HepG2 (cell line): ENCODE measurements at regions not wholly inside any gene's neighbourhood (a gene's known extent, or its start where the extent isn't known, plus 50 kb on each side); places are given as distances from the start of the nearest gene placed in this dataset.

Experiments used
- ARID2 ChIP-seq: sonication (generic); formaldehyde crosslinking; IDR thresholded peaks from 2 replicates; pipeline ENCODE4 v1.8.1; 2022; ENCODE audit warnings: mild to moderate bottlenecking, missing genetic modification reagents, borderline replicate concordance
- BHLHE40 ChIP-seq: IDR thresholded peaks from 2 replicates; pipeline ENCODE4 v1.6.1; 2011; ENCODE audit warnings: low read length, improper control_type of control experiment
- CBX1 ChIP-seq: IDR thresholded peaks from one replicate; pipeline ENCODE4 v1.6.1; 2016; ENCODE audit warnings: antibody characterized with exemption, low read depth
- HMG20B ChIP-seq: conservative IDR thresholded peaks from 2 replicates; pipeline ENCODE4 v1.6.1; 2016; ENCODE audit warnings: missing genetic modification reagents, missing compliant biosample characterization
- HNRNPK ChIP-seq: fragments of 200-400 bp; formaldehyde crosslinking; IDR thresholded peaks from 2 replicates; pipeline ENCODE4 v1.6.1; 2018; ENCODE audit warnings: low read length, low read depth, moderate library complexity, mild to moderate bottlenecking; ENCODE audit not compliant: poor library complexity, severe bottlenecking
- RBFOX2 ChIP-seq: fragments of 200-400 bp; formaldehyde crosslinking; IDR thresholded peaks from 2 replicates; pipeline ENCODE4 v1.6.1; 2017; ENCODE audit warnings: low read depth, mild to moderate bottlenecking, low read length
- SSRP1 ChIP-seq: IDR thresholded peaks from 2 replicates; pipeline ENCODE4 v1.6.1; 2016; ENCODE audit warnings: control low read depth
- ZNF24 ChIP-seq: fragments of 450-650 bp; IDR thresholded peaks from 2 replicates; pipeline ENCODE4 v1.6.1; 2017; ENCODE audit warnings: antibody characterized with exemption, mild to moderate bottlenecking
- ZNF260 ChIP-seq: sonication (generic); formaldehyde crosslinking; IDR thresholded peaks from 2 replicates; pipeline ENCODE4 v1.4.0; 2020; ENCODE audit warnings: missing genetic modification reagents, low read depth, mild to moderate bottlenecking, borderline replicate concordance
- TF ChIP-seq, protein P1 (sequence below), 2 experiments: fragments of 450-650 bp in 1 of 2; sonication (generic) in 1 of 2; formaldehyde crosslinking in 1 of 2; IDR thresholded peaks; 2 replicates each; pipeline versions ENCODE4 v1.6.1 to v1.8.0; 2016 to 2022; ENCODE audit warnings: antibody characterized with exemption in 1 of 2, mild to moderate bottlenecking in 1 of 2, missing genetic modification reagents in 1 of 2
- TF ChIP-seq, protein P2 (sequence below): IDR thresholded peaks from 2 replicates; pipeline ENCODE4 v1.6.1; 2016; ENCODE audit warnings: mild to moderate bottlenecking
- TF ChIP-seq, protein P3 (sequence below): sonication (generic); formaldehyde crosslinking; IDR thresholded peaks from 2 replicates; pipeline ENCODE4; 2020; ENCODE audit warnings: missing genetic modification reagents, mild to moderate bottlenecking, borderline replicate concordance
- TF ChIP-seq, protein P4 (sequence below): sonication (generic); formaldehyde crosslinking; IDR thresholded peaks from 2 replicates; pipeline ENCODE4 v1.5.0; 2020; ENCODE audit warnings: missing genetic modification reagents, mild to moderate bottlenecking, borderline replicate concordance

DNA sequence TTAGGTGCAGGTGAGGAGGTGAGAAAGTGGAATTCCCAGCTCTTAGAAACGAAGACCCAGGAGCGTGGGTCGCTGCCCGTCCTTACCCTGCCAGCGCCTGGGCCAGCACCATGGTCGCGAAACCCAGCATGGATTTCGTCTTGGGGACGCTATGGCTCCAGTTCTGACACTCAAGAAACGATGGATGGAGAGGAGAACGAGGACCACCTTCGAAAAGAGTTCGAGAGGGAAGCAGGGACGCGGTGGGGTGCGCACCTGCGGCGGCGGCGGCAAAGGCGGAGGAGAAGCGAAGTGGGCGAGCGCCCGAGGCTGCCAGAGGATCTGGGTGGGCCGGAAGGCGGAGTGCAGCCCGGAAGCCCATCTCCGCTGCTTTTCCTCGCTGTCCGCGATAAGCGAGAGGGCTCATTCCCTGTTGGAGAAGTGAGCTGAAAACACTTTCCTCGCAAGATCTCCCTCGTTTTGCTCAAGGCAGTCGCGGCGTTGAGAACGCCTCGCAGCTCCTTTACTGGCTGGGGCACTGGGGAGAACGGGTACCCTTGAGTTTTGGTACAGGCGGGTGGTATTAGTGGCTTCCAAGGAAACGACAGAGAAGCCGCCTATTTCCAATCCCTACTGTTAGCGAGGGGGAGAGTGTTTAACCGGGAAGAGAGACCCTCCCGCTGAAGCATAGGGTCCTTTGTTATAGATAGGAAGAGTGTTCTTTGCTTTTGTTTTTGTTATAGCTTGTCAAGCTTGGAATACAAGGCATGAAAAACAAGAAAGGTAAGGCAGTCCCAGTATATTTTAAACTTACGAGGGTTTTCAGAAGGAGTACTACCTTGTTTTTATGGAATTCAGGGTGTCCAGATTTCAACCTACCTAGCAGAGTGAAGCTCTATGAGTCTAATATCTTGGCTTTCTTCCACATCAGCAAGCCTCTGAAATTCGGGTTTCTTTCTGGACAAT lies 109.5 kb downstream of the TRIM27 start (continued):
- TF ChIP-seq, protein P1, sequence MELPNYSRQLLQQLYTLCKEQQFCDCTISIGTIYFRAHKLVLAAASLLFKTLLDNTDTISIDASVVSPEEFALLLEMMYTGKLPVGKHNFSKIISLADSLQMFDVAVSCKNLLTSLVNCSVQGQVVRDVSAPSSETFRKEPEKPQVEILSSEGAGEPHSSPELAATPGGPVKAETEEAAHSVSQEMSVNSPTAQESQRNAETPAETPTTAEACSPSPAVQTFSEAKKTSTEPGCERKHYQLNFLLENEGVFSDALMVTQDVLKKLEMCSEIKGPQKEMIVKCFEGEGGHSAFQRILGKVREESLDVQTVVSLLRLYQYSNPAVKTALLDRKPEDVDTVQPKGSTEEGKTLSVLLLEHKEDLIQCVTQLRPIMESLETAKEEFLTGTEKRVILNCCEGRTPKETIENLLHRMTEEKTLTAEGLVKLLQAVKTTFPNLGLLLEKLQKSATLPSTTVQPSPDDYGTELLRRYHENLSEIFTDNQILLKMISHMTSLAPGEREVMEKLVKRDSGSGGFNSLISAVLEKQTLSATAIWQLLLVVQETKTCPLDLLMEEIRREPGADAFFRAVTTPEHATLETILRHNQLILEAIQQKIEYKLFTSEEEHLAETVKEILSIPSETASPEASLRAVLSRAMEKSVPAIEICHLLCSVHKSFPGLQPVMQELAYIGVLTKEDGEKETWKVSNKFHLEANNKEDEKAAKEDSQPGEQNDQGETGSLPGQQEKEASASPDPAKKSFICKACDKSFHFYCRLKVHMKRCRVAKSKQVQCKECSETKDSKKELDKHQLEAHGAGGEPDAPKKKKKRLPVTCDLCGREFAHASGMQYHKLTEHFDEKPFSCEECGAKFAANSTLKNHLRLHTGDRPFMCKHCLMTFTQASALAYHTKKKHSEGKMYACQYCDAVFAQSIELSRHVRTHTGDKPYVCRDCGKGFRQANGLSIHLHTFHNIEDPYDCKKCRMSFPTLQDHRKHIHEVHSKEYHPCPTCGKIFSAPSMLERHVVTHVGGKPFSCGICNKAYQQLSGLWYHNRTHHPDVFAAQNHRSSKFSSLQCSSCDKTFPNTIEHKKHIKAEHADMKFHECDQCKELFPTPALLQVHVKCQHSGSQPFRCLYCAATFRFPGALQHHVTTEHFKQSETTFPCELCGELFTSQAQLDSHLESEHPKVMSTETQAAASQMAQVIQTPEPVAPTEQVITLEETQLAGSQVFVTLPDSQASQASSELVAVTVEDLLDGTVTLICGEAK (IDR thresholded peaks at IDR 0.05), result no peak
- TF ChIP-seq, protein P1 (CRISPR knock-in tag; IDR thresholded peaks at IDR 0.05), result no peak
- TF ChIP-seq ARID2 (CRISPR knock-in tag), result no peak
- TF ChIP-seq, protein P2, sequence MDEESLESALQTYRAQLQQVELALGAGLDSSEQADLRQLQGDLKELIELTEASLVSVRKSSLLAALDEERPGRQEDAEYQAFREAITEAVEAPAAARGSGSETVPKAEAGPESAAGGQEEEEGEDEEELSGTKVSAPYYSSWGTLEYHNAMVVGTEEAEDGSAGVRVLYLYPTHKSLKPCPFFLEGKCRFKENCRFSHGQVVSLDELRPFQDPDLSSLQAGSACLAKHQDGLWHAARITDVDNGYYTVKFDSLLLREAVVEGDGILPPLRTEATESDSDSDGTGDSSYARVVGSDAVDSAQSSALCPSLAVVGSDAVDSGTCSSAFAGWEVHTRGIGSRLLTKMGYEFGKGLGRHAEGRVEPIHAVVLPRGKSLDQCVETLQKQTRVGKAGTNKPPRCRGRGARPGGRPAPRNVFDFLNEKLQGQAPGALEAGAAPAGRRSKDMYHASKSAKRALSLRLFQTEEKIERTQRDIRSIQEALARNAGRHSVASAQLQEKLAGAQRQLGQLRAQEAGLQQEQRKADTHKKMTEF, result no peak
- no peak for TF ChIP-seq CBX1
- TF ChIP-seq HNRNPK, result no peak
- no peak for TF ChIP-seq BHLHE40
- TF ChIP-seq SSRP1, result no peak
- TF ChIP-seq, protein P3, sequence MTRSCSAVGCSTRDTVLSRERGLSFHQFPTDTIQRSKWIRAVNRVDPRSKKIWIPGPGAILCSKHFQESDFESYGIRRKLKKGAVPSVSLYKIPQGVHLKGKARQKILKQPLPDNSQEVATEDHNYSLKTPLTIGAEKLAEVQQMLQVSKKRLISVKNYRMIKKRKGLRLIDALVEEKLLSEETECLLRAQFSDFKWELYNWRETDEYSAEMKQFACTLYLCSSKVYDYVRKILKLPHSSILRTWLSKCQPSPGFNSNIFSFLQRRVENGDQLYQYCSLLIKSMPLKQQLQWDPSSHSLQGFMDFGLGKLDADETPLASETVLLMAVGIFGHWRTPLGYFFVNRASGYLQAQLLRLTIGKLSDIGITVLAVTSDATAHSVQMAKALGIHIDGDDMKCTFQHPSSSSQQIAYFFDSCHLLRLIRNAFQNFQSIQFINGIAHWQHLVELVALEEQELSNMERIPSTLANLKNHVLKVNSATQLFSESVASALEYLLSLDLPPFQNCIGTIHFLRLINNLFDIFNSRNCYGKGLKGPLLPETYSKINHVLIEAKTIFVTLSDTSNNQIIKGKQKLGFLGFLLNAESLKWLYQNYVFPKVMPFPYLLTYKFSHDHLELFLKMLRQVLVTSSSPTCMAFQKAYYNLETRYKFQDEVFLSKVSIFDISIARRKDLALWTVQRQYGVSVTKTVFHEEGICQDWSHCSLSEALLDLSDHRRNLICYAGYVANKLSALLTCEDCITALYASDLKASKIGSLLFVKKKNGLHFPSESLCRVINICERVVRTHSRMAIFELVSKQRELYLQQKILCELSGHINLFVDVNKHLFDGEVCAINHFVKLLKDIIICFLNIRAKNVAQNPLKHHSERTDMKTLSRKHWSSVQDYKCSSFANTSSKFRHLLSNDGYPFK (CRISPR knock-in tag), result no peak
- no peak for TF ChIP-seq ZNF24
- no peak for TF ChIP-seq HMG20B
- TF ChIP-seq RBFOX2, result no peak
- TF ChIP-seq ZNF260 (CRISPR knock-in tag), result no peak
- TF ChIP-seq, protein P4, sequence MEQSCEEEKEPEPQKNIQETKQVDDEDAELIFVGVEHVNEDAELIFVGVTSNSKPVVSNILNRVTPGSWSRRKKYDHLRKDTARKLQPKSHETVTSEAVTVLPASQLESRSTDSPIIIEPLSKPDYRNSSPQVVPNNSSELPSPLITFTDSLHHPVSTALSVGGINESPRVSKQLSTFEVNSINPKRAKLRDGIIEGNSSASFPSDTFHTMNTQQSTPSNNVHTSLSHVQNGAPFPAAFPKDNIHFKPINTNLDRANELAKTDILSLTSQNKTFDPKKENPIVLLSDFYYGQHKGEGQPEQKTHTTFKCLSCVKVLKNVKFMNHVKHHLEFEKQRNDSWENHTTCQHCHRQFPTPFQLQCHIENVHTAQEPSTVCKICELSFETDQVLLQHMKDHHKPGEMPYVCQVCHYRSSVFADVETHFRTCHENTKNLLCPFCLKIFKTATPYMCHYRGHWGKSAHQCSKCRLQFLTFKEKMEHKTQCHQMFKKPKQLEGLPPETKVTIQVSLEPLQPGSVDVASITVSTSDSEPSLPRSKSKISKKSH (CRISPR knock-in tag), result no peak
